GM21529 (cell line): ENCODE measurements at regions not wholly inside any gene's neighbourhood (a gene's known extent, or its start where the extent isn't known, plus 50 kb on each side); places are given as distances from the start of the nearest gene placed in this dataset.

Experiments used
- ATAC-seq: cut with Tn5 transposase; IDR thresholded peaks from one replicate; pipeline ENCODE4 v1.9.1; 2021; ENCODE audit not compliant: unreplicated experiment

- ATAC-seq, result no peak
Measured at GRCh38 chr14:36465178-36465577, 54.9 kb downstream of the NKX2-1 start.

- no peak for ATAC-seq
Measured at GRCh38 chr14:36462890-36463289, 57.1 kb downstream of the NKX2-1 start.

- no peak for ATAC-seq
Measured at GRCh38 chr14:36455241-36455627, 64.8 kb downstream of the NKX2-1 start.

DNA sequence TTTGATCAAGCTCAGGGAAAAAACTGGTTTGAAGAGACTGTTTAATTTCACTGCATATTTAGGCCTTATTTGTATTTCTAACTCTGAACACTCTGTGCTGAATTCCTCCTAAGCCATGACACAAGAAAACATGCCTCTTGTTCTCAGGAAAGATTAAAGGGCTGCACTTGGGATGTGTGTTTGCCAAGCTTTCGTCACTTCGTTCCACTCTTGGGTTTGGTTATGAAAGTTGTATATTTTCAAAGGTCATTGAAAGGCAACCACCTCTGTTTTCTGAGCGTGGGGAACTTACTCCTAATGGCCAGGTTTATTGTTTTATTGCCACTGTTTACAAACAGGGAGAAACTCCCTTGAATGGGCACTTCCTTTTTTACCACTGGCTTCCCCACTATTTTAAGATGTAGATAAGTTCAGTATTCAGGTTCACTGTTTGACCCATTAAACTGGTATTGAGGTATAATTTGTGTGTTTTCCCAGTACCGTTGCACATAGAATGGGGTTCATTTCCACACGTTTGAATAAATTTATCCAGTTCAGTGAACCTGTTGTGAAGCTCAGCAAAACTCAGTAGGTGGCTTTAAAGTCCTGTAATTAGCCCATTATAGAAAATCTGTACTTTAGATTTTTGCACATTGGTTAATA lies 65.3 kb downstream of the NKX2-1 start:
- no peak for ATAC-seq

GRCh38 chr14:36452860-36453259 lies 67.2 kb downstream of the NKX2-1 start:
- no peak for ATAC-seq

GRCh38 chr14:36451310-36452065 lies 68.5 kb downstream of the NKX2-1 start:
- ATAC-seq, result no peak

DNA sequence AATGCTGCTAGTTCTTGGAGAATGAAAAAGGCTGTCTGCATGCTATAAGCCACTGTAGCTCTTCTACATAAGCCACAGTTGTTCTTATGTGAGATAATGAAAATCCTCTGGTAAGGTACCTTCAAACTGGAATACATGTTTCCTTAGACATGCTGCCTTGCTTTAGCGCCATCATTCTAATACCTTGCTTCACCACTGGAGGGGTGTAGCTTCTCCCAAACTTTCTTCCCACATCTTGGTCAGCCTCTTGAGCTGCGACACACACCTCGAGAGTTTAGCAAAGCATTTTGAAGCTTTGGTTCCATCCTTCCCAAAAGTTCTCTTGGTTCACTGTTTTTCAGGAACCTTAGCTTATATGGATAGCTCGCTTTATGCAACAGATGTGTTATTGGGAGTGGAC lies 69.5 kb downstream of the NKX2-1 start:
- no peak for ATAC-seq

GRCh38 chr14:36449903-36450302 lies 70.1 kb downstream of the NKX2-1 start:
- ATAC-seq, result no peak

DNA sequence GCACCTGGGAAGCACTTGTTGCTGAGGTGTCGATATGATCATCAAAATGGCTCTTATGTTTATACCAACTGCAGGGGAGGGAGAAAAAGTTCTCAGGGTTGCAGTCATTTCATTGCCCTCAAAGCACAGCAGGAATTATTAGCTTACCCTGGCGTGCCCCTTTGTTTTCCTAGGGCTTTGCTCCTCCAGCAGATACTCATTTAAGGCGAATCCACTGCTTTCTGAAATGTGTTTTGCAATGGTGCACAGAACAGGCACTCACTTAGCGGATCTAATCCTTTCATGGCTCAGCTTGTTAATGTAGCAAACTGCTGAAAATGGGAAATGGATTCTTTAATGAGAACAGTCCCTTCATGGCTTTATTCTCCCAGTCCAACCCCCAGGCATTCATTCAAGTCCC lies 76.7 kb downstream of the NKX2-1 start:
- no peak for ATAC-seq

GRCh38 chr14:36442824-36443241 lies 77.2 kb downstream of the NKX2-1 start:
- ATAC-seq, result no peak

GRCh38 chr14:36441283-36441682 lies 78.7 kb downstream of the NKX2-1 start:
- ATAC-seq, result no peak

DNA sequence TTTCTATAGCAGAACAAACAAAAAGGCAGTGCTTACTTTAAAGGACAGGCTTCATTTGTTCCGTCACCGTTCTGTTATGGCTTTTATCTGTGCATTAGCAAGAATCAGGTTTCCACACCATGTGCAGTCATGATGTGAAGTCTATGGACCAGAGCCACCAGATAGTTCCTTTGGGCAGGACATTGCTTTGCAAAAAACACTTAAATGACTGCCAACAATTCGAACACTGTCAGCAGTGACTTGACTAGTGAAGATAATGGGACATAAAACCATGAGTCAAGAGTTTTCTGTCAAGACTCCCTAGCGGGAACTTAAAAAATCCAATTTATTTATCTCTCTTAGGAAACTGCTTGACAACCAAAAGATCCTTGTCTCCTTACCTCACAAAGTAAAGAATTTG lies 80.3 kb downstream of the NKX2-1 start:
- no peak for ATAC-seq

GRCh38 chr14:36438883-36439282 lies 81.1 kb downstream of the NKX2-1 start:
- no peak for ATAC-seq

DNA sequence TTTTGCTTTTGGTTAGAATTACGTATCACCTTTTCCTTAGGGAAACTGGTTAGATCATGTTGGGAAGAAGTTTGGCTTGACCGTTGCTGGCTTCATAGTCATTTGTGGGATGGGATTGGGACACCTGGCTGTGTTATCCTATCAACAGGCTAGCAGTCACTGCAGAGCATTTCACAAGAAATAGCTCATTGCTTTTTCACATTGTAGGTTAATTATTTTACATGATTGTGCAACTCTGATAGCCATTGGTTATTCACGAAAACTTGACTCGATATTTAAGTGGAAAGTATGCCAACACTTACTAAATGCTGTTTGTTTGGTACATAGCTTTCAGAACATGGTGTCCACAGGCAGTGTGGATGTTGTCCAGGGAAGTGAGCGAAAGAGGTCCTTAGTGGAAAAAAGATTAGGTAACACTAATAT lies 89.4 kb downstream of the NKX2-1 start:
- no peak for ATAC-seq

DNA sequence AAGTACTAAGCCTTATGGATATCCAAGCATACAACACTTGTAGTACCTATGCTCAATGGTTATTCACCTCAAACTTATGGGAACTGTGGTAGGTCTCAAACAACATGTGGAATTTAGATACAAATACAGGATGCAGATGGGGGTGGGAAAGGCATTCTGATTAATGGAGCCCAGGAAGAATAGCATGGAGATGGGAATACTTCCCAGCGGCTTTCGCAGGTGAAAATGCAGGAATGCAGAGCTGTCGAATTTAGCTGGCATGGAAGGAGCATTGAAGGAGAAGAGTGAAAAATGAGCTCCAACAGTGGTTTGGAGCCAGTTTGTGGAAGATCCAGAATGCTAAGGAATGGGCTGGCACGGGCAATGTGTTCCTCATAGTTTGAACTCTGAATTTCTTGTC lies 89.9 kb downstream of the NKX2-1 start:
- no peak for ATAC-seq

GRCh38 chr14:36429692-36430091 lies 90.3 kb downstream of the NKX2-1 start:
- no peak for ATAC-seq

GRCh38 chr14:36428350-36428749 lies 91.7 kb downstream of the NKX2-1 start:
- no peak for ATAC-seq

GRCh38 chr14:36426836-36427235 lies 93.2 kb downstream of the NKX2-1 start:
- no peak for ATAC-seq

DNA sequence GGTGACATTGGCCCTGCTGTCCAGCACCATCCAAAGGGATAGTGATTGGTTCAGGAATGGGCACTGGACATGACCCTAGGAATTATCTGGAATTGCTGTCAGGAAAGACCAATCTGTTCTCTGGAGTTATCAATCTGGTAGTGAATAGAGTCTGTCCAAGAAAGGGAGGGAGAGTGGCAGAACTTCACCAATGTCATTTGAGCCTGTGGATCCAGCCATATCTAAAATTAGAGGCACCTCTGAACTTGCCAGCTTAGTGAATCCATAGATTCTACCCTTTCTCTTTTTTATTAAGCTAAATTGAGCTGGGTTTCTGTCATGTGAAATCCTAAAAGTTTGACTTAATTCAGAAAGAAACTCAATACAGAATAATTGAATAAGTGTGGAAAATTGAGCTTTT lies 93.9 kb downstream of the NKX2-1 start:
- no peak for ATAC-seq

- ATAC-seq, result no peak
Measured at GRCh38 chr14:36424478-36425102, 95.4 kb downstream of the NKX2-1 start.

DNA sequence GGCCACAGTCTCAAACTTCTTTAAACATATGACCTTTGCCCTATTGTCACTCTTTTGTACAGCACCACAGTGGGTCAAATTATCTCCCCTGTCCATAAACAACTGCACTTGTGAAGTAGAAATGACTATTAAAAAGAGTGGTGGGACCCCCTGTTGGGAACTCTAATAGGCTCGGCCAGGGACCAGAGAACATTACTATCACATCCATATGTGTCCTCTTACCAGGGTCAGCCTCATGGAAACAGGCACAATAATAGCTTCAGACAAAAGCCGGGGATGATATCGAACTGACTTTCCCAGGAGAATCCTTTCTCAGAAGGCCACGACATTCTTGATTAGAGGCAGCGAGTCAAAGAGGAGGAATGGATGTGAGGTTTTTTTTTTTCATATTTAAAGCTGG lies 96.6 kb downstream of the NKX2-1 start:
- ATAC-seq, result no peak

- ATAC-seq, result no peak
Measured at GRCh38 chr14:36420149-36420687, 99.8 kb upstream of the MBIP start.
